OCI-LY1 (cell line): ENCODE measurements at regions not wholly inside any gene's neighbourhood (a gene's known extent, or its start where the extent isn't known, plus 50 kb on each side); places are given as distances from the start of the nearest gene placed in this dataset.

Experiments
- CTCF ChIP-seq: fragments of 200-600 bp; sonication (generic), shearing (Covaris generic); IDR thresholded peaks from 2 replicates; pipeline ENCODE4 v1.5.1; 2017; ENCODE audit warnings: mild to moderate bottlenecking, antibody characterized with exemption, low read length, moderate library complexity, mixed read lengths
- EZH2 ChIP-seq: fragments of 200-600 bp; sonication (generic), shearing (Covaris generic); IDR thresholded peaks from 2 replicates; pipeline ENCODE4 v1.8.0; 2017; ENCODE audit warnings: borderline replicate concordance, mixed run types, mild to moderate bottlenecking, antibody characterized with exemption, low read length, moderate library complexity, mixed read lengths

GRCh38 chr11:29937526-29937925 is 79.3 kb downstream of the KCNA4 start:
- no peak for TF ChIP-seq CTCF
- no peak for TF ChIP-seq EZH2
